GM12878 (cell line): ENCODE measurements at regions not wholly inside any gene's neighbourhood (a gene's known extent, or its start where the extent isn't known, plus 50 kb on each side); places are given as distances from the start of the nearest gene placed in this dataset.

Experiments
- ATAC-seq: fragments of 200-7000 bp; cut with Tn5 transposase; 3 replicates; pipeline ENCODE4 v1.9.1; 2020; ENCODE audit warnings: mild to moderate bottlenecking, moderate library complexity
- BruUV-seq: library from RNA; stranded (reverse); fragments of 400-500 nt; replicated peaks from 2 replicates; lab custom pipeline; 2021; lab: Mats Ljungman, UMichigan
- CTCF ChIA-PET: fragments of 300-600 bp; sonication (Branson Sonifier 250); formaldehyde crosslinking; extraction: SDS; loops from one replicate; lab custom pipeline; 2021; ENCODE audit warnings: inconsistent platforms; lab: Yijun Ruan, JAX
- POLR2A ChIA-PET: fragments of 350-600 bp; formaldehyde crosslinking; extraction: SDS; loops from one replicate; lab custom pipeline; 2021; ENCODE audit warnings: inconsistent platforms; lab: Charles Lee
- RAD21 ChIA-PET: fragments of 300-600 bp; sonication (Branson Sonifier 250); formaldehyde crosslinking; loops from one replicate; lab custom pipeline; 2023; ENCODE audit warnings: antibody characterized with exemption; ENCODE audit not compliant: unreplicated experiment; lab: Charles Lee
- SMC1A ChIA-PET: fragments of 300-600 bp; sonication (Branson Sonifier 250); formaldehyde crosslinking; loops from one replicate; lab custom pipeline; 2023; ENCODE audit not compliant: unreplicated experiment, uncharacterized antibody; lab: Charles Lee
- DNase-seq: peaks from one replicate; pipeline ENCODE4 v3.0.0-alpha.2; 2011; ENCODE audit warnings: low read depth, low spot score
- FAIRE-seq: peaks from 3 replicates; lab custom pipeline; 2011; peaks lifted over from hg19 to GRCh38; lab: Jason Lieb, UNC
- H2AFZ ChIP-seq: 2 replicates; pipeline ENCODE4 v1.6.0; 2011; ENCODE audit warnings: low read depth, low read length, control low read depth; ENCODE audit not compliant: control insufficient read depth
- H3K27ac ChIP-seq: 2 replicates; pipeline ENCODE4 v1.5.1; 2011; ENCODE audit warnings: control low read depth; ENCODE audit not compliant: control insufficient read depth, insufficient read depth
- H3K27me3 ChIP-seq, 2 experiments: replicated peaks in 1 of 2; 2 replicates each; pipeline versions ENCODE4 v1.6.0 to v1.6.1; 2011; ENCODE audit warnings: low read length in 1 of 2; ENCODE audit not compliant: control insufficient read depth in 2 of 2, insufficient read depth in 2 of 2
- H3K36me3 ChIP-seq, 2 experiments: 2 replicates each; pipeline ENCODE4 v1.5.1; 2011; ENCODE audit warnings: low read length in 1 of 2; ENCODE audit not compliant: control insufficient read depth in 2 of 2, insufficient read depth in 2 of 2
- H3K4me1 ChIP-seq: 2 replicates; pipeline ENCODE4 v1.6.1; 2011; ENCODE audit warnings: mild to moderate bottlenecking, low read length, moderate library complexity, mixed read lengths; ENCODE audit not compliant: control insufficient read depth, insufficient read depth
- H3K4me2 ChIP-seq: 2 replicates; pipeline ENCODE4 v1.6.0; 2011; ENCODE audit warnings: control low read depth; ENCODE audit not compliant: control insufficient read depth, insufficient read depth
- H3K4me3 ChIP-seq: fragments of 200-600 bp; sonication (generic); 2 replicates; pipeline ENCODE4 v1.5.1; 2016
- H3K79me2 ChIP-seq: 2 replicates; pipeline ENCODE4 v1.6.0; 2011; ENCODE audit warnings: low read length; ENCODE audit not compliant: control insufficient read depth, insufficient read depth
- H3K9ac ChIP-seq: 2 replicates; pipeline ENCODE4 v1.8.0; 2011; ENCODE audit warnings: low read length, control low read depth, mixed read lengths; ENCODE audit not compliant: control insufficient read depth, insufficient read depth
- H3K9me3 ChIP-seq: replicated peaks from 3 replicates; pipeline ENCODE4 v1.5.1; 2011; ENCODE audit warnings: mild to moderate bottlenecking, low read length; ENCODE audit not compliant: control insufficient read depth, insufficient read depth
- H4K20me1 ChIP-seq: 2 replicates; pipeline ENCODE4 v1.6.0; 2011; ENCODE audit not compliant: control insufficient read depth, insufficient read depth
- EGR1 ChIP-seq, 2 experiments: IDR thresholded peaks; 1 replicate in 1 of 2; 2 replicates in 1 of 2; pipeline ENCODE4 v1.6.1; 2011 to 2012; ENCODE audit warnings: low read depth in 2 of 2, low read length in 2 of 2, borderline replicate concordance in 1 of 2, mild to moderate bottlenecking in 1 of 2, moderate library complexity in 1 of 2
- GABPA ChIP-seq: IDR thresholded peaks from 2 replicates; pipeline ENCODE4 v1.6.1; 2014; ENCODE audit warnings: antibody characterized with exemption, low read depth, mild to moderate bottlenecking, inconsistent platforms
- KDM1A ChIP-seq: fragments of 200-600 bp; sonication (generic); IDR thresholded peaks from 2 replicates; pipeline ENCODE4 v1.6.1; 2016; ENCODE audit warnings: borderline replicate concordance
- LARP7 ChIP-seq: fragments of 450-650 bp; IDR thresholded peaks from 2 replicates; pipeline ENCODE4 v1.6.1; 2017; ENCODE audit warnings: mild to moderate bottlenecking
- NFIC ChIP-seq: IDR thresholded peaks from 2 replicates; pipeline ENCODE4 v1.6.1; 2012; ENCODE audit warnings: low read depth, mild to moderate bottlenecking, inconsistent platforms, low read length, moderate library complexity
- NR2F1 ChIP-seq: fragments of 450-650 bp; conservative IDR thresholded peaks from 2 replicates; pipeline ENCODE4 v1.6.1; 2017; ENCODE audit warnings: mild to moderate bottlenecking
- PAX8 ChIP-seq: fragments of 450-650 bp; IDR thresholded peaks from 2 replicates; pipeline ENCODE4 v1.6.1; 2017; ENCODE audit warnings: mild to moderate bottlenecking, moderate library complexity
- RAD21 ChIP-seq: IDR thresholded peaks from 2 replicates; pipeline ENCODE4 v1.6.1; 2011; ENCODE audit warnings: mild to moderate bottlenecking, low read depth, low read length, moderate library complexity; ENCODE audit not compliant: insufficient read depth
- SUPT20H ChIP-seq: IDR thresholded peaks from 2 replicates; pipeline ENCODE4 v1.6.1; 2011; ENCODE audit warnings: low read depth, mild to moderate bottlenecking, low read length, moderate library complexity, borderline replicate concordance; ENCODE audit not compliant: control insufficient read depth
- YY1 ChIP-seq: IDR thresholded peaks from 2 replicates; pipeline ENCODE4 v1.6.1; 2011; ENCODE audit warnings: low read depth, mild to moderate bottlenecking, low read length
- WGBS: methylation state at CpG from one replicate; pipeline ENCODE4 v1.1.6; 2016; ENCODE audit warnings: low lambda C conversion rate; ENCODE audit not compliant: insufficient replicate concordance, insufficient coverage; ENCODE audit errors: missing lambda C conversion rate; 5-methylcytosine and 5-hydroxymethylcytosine counted together
- in situ Hi-C: fragments of 300-500 bp; cut with MboI; formaldehyde crosslinking; loops from 9 replicates; pipeline ENCODE4 v1.14.3; 2018; ENCODE audit warnings: mixed read lengths
- intact Hi-C: fragments of 100-400 bp; cut with micrococcal nuclease; formaldehyde crosslinking; loops from one replicate; pipeline ENCODE4 v1.14.2; 2022; ENCODE audit not compliant: unreplicated experiment
- TF ChIP-seq, protein P1 (sequence below): fragments of 450-650 bp; formaldehyde crosslinking; IDR thresholded peaks from 2 replicates; pipeline ENCODE4 v1.4.0; 2022; ENCODE audit warnings: mild to moderate bottlenecking, moderate library complexity
- TF ChIP-seq, protein P2 (sequence below): IDR thresholded peaks from 2 replicates; pipeline ENCODE4 v1.6.1; 2012; ENCODE audit warnings: low read depth, low read length, improper control_type of control experiment
- TF ChIP-seq, protein P3 (sequence below), 3 experiments: IDR thresholded peaks in 2 of 3; conservative IDR thresholded peaks in 1 of 3; 2 replicates each; pipeline ENCODE4 v1.5.1; 2011; ENCODE audit warnings: low read depth in 3 of 3, low read length in 3 of 3, mild to moderate bottlenecking in 3 of 3, control low read depth in 2 of 3, moderate library complexity in 2 of 3, inconsistent platforms in 1 of 3, mixed read lengths in 1 of 3; ENCODE audit not compliant: control insufficient read depth in 2 of 3, insufficient read depth in 1 of 3; ENCODE audit errors: extremely low read depth in 1 of 3
- TF ChIP-seq, protein P4 (sequence below): fragments of 450-650 bp; IDR thresholded peaks from 2 replicates; pipeline ENCODE4 v1.6.1; 2018; ENCODE audit warnings: borderline replicate concordance, mild to moderate bottlenecking; ENCODE audit not compliant: partially characterized antibody
- TF ChIP-seq, protein P5 (sequence below): IDR thresholded peaks from 2 replicates; pipeline ENCODE4 v1.6.1; 2011; ENCODE audit warnings: borderline replicate concordance, low read depth, mild to moderate bottlenecking, moderate library complexity, mixed read lengths, low read length; ENCODE audit not compliant: insufficient read depth; ENCODE audit errors: extremely low read length

DNA sequence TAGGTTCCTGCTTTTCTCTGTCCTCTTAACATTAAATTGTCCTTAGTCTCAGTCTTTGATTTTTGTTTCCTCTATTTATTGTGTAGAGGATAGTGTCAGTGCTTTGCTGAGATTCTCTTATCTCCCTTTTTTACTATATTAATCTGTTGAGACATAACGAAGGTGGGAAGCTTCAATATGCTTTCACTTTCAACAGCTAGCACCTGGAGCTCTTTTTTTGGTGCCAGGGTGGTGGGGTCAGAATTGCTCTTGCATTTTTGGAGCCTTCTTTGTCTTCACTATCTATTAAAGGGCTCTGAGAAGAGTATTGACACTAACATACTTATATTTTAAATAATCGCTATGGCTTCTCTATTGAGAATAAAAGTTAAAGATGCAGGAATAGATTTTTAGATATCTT, 97.1 kb upstream of the EPHA7 start:
- ATAC-seq (no peak; the same call in 2 of the 3 replicates), FAIRE-seq (no peak), DNase-seq (no peak)
- SMC1A ChIA-PET = no interaction called here
- H3K79me2 ChIP-seq = no peaks in the 10 kb centered on the region
- H3K36me3 ChIP-seq = no peaks in the 10 kb centered on the region
- 29% methylated on average over 2 of the region's 2 CpGs for WGBS
- no peaks in the 10 kb centered on the region for H3K27me3 ChIP-seq
- in situ Hi-C loops = no loop called here
- H2AFZ ChIP-seq = no peak overlapping the region
- CTCF ChIA-PET = no interaction called here
- H4K20me1 ChIP-seq = no peaks in the 10 kb centered on the region
- H3K27ac ChIP-seq = no peak overlapping the region
- H3K9me3 ChIP-seq = no peaks in the 10 kb centered on the region
- POLR2A ChIA-PET = no interaction called here
- H3K4me2 ChIP-seq = no peak overlapping the region
- RAD21 ChIA-PET = no interaction called here
- intact Hi-C loops = no loop called here
- no peaks in the 10 kb centered on the region for H3K4me1 ChIP-seq
- H3K9ac ChIP-seq = no peak overlapping the region
- no TSS peak for BruUV-seq
- no peak overlapping the region for H3K4me3 ChIP-seq
- TF ChIP-seq, protein P1, sequence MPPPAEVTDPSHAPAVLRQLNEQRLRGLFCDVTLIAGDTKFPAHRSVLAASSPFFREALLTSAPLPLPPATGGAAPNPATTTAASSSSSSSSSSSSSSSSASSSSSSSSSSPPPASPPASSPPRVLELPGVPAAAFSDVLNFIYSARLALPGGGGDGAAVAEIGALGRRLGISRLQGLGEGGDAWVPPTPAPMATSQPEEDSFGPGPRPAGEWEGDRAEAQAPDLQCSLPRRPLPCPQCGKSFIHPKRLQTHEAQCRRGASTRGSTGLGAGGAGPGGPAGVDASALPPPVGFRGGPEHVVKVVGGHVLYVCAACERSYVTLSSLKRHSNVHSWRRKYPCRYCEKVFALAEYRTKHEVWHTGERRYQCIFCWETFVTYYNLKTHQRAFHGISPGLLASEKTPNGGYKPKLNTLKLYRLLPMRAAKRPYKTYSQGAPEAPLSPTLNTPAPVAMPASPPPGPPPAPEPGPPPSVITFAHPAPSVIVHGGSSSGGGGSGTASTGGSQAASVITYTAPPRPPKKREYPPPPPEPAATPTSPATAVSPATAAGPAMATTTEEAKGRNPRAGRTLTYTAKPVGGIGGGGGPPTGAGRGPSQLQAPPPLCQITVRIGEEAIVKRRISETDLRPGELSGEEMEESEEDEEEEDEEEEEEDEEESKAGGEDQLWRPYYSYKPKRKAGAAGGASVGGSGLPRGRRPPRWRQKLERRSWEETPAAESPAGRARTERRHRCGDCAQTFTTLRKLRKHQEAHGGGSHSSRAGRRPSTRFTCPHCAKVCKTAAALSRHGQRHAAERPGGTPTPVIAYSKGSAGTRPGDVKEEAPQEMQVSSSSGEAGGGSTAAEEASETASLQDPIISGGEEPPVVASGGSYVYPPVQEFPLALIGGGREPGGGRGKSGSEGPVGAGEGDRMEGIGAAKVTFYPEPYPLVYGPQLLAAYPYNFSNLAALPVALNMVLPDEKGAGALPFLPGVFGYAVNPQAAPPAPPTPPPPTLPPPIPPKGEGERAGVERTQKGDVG (CRISPR knock-in tag) = no peak
- TF ChIP-seq PAX8 (no peak), LARP7 (no peak), RAD21 (no peak), GABPA (no peak), KDM1A (no peak), EGR1 (IDR thresholded peaks at IDR 0.05; ENCODE audit: borderline replicate concordance in 1 of 2, low read depth in 2 of 2, low read length in 2 of 2) (no peak), YY1 (no peak), SUPT20H (no peak), NFIC (no peak), NR2F1 (no peak)
- TF ChIP-seq, protein P2, sequence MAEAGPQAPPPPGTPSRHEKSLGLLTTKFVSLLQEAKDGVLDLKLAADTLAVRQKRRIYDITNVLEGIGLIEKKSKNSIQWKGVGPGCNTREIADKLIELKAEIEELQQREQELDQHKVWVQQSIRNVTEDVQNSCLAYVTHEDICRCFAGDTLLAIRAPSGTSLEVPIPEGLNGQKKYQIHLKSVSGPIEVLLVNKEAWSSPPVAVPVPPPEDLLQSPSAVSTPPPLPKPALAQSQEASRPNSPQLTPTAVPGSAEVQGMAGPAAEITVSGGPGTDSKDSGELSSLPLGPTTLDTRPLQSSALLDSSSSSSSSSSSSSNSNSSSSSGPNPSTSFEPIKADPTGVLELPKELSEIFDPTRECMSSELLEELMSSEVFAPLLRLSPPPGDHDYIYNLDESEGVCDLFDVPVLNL = no peak
- TF ChIP-seq, protein P3, sequence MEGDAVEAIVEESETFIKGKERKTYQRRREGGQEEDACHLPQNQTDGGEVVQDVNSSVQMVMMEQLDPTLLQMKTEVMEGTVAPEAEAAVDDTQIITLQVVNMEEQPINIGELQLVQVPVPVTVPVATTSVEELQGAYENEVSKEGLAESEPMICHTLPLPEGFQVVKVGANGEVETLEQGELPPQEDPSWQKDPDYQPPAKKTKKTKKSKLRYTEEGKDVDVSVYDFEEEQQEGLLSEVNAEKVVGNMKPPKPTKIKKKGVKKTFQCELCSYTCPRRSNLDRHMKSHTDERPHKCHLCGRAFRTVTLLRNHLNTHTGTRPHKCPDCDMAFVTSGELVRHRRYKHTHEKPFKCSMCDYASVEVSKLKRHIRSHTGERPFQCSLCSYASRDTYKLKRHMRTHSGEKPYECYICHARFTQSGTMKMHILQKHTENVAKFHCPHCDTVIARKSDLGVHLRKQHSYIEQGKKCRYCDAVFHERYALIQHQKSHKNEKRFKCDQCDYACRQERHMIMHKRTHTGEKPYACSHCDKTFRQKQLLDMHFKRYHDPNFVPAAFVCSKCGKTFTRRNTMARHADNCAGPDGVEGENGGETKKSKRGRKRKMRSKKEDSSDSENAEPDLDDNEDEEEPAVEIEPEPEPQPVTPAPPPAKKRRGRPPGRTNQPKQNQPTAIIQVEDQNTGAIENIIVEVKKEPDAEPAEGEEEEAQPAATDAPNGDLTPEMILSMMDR (IDR thresholded peaks at IDR 0.05 in 2 of 3, conservative IDR thresholded peaks at IDR 0.05 in 1 of 3; ENCODE audit: control insufficient read depth in 2 of 3, extremely low read depth in 1 of 3, insufficient read depth in 1 of 3, low read depth in 3 of 3, low read length in 3 of 3) = no peak
- TF ChIP-seq, protein P4, sequence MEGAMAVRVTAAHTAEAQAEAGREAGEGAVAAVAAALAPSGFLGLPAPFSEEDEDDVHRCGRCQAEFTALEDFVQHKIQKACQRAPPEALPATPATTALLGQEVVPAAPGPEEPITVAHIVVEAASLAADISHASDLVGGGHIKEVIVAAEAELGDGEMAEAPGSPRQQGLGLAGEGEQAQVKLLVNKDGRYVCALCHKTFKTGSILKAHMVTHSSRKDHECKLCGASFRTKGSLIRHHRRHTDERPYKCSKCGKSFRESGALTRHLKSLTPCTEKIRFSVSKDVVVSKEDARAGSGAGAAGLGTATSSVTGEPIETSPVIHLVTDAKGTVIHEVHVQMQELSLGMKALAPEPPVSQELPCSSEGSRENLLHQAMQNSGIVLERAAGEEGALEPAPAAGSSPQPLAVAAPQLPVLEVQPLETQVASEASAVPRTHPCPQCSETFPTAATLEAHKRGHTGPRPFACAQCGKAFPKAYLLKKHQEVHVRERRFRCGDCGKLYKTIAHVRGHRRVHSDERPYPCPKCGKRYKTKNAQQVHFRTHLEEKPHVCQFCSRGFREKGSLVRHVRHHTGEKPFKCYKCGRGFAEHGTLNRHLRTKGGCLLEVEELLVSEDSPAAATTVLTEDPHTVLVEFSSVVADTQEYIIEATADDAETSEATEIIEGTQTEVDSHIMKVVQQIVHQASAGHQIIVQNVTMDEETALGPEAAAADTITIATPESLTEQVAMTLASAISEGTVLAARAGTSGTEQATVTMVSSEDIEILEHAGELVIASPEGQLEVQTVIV = no peak
- TF ChIP-seq, protein P5, sequence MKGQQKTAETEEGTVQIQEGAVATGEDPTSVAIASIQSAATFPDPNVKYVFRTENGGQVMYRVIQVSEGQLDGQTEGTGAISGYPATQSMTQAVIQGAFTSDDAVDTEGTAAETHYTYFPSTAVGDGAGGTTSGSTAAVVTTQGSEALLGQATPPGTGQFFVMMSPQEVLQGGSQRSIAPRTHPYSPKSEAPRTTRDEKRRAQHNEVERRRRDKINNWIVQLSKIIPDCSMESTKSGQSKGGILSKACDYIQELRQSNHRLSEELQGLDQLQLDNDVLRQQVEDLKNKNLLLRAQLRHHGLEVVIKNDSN = no peak
